HG02943 (cell line): ENCODE measurements at regions not wholly inside any gene's neighbourhood (a gene's known extent, or its start where the extent isn't known, plus 50 kb on each side); places are given as distances from the start of the nearest gene placed in this dataset.

Experiments used
- ATAC-seq: cut with Tn5 transposase; IDR thresholded peaks from one replicate; pipeline ENCODE4 v1.9.1; 2021; ENCODE audit warnings: mild to moderate bottlenecking, low read depth, moderate library complexity; ENCODE audit not compliant: unreplicated experiment

- no peak for ATAC-seq
These were observed 79.1 kb upstream of the MAFB start for GRCh38 chr20:40768105-40768504.

GRCh38 chr20:40769677-40770285 is 80.7 kb upstream of the MAFB start:
- no peak for ATAC-seq

GRCh38 chr20:40770564-40771307 is 81.7 kb upstream of the MAFB start:
- ATAC-seq: no peak

GRCh38 chr20:40771308-40771610 is 82.2 kb upstream of the MAFB start:
- no peak for ATAC-seq

- no peak for ATAC-seq
These were observed 82.9 kb upstream of the MAFB start for GRCh38 chr20:40771848-40772511.

- no peak for ATAC-seq
These were observed 84.3 kb upstream of the MAFB start for GRCh38 chr20:40773376-40773775.

- no peak for ATAC-seq
These were observed 85.2 kb upstream of the MAFB start for GRCh38 chr20:40774252-40774651.

GRCh38 chr20:40775561-40776146 is 86.6 kb upstream of the MAFB start:
- no peak for ATAC-seq

- ATAC-seq: no peak
These were observed 87.7 kb upstream of the MAFB start for GRCh38 chr20:40776466-40777457.

- no peak for ATAC-seq
These were observed 88.6 kb upstream of the MAFB start for GRCh38 chr20:40777653-40778052.

- no peak for ATAC-seq
These were observed 90.0 kb upstream of the MAFB start for GRCh38 chr20:40778894-40779496.

GRCh38 chr20:40781327-40782042 is 92.4 kb upstream of the MAFB start:
- no peak for ATAC-seq

- ATAC-seq: no peak
These were observed 93.0 kb upstream of the MAFB start for GRCh38 chr20:40782043-40782368.

GRCh38 chr20:40785346-40785745 is 96.3 kb upstream of the MAFB start:
- no peak for ATAC-seq

- no peak for ATAC-seq
These were observed 97.3 kb upstream of the MAFB start for GRCh38 chr20:40786336-40786735.

- ATAC-seq: no peak
These were observed 98.9 kb upstream of the MAFB start for GRCh38 chr20:40787941-40788340.

GRCh38 chr20:40797425-40797824 is 108.4 kb upstream of the MAFB start:
- ATAC-seq: no peak

GRCh38 chr20:40798066-40798465 is 109.0 kb upstream of the MAFB start:
- ATAC-seq: no peak

GRCh38 chr20:40802886-40803285 is 113.8 kb upstream of the MAFB start:
- ATAC-seq: no peak

GRCh38 chr20:40803381-40803780 is 114.3 kb upstream of the MAFB start:
- no peak for ATAC-seq
